WTC11 (cell line): ENCODE measurements at regions not wholly inside any gene's neighbourhood (a gene's known extent, or its start where the extent isn't known, plus 50 kb on each side); places are given as distances from the start of the nearest gene placed in this dataset.

Experiments
- ATAC-seq: fragments of 200-7000 bp; cut with Tn5 transposase; 2 replicates; pipeline ENCODE4 v1.10.0; 2021; ENCODE audit warnings: mild to moderate bottlenecking, moderate library complexity
- CTCF ChIA-PET: fragments of 300-600 bp; sonication (Branson Sonifier 250); formaldehyde crosslinking; loops from one replicate; lab custom pipeline; 2021; ENCODE audit warnings: antibody characterized with exemption; lab: Charles Lee
- POLR2A ChIA-PET: fragments of 350-600 bp; sonication (Branson Sonifier 250); formaldehyde crosslinking; loops from one replicate; lab custom pipeline; 2021; ENCODE audit warnings: antibody characterized with exemption; lab: Charles Lee
- DNase-seq: peaks from one replicate; pipeline ENCODE4 v3.0.0; 2021; ENCODE audit warnings: low spot score
- H3K27ac Mint-ChIP-seq: 2 replicates; pipeline ENCODE4 v1.8.0; 2021; ENCODE audit warnings: mixed read lengths
- H3K27me3 Mint-ChIP-seq: 2 replicates; pipeline ENCODE4 v1.8.0; 2021; ENCODE audit warnings: low read depth, mild to moderate bottlenecking, moderate library complexity, mixed read lengths
- H3K36me3 Mint-ChIP-seq: 2 replicates; pipeline ENCODE4 v1.8.0; 2021; ENCODE audit warnings: mixed read lengths
- H3K4me1 Mint-ChIP-seq: 2 replicates; pipeline ENCODE4 v1.8.0; 2022; ENCODE audit warnings: mixed read lengths
- H3K4me3 Mint-ChIP-seq: 2 replicates; pipeline ENCODE4 v1.8.0; 2021; ENCODE audit warnings: mild to moderate bottlenecking, moderate library complexity, mixed read lengths
- H3K9me3 Mint-ChIP-seq: 2 replicates; pipeline ENCODE4 v1.8.0; 2021; ENCODE audit warnings: mixed read lengths
- CBFB ChIP-seq: sonication (generic); formaldehyde crosslinking; IDR thresholded peaks from 2 replicates; pipeline ENCODE4 v1.8.1; 2022; ENCODE audit warnings: mild to moderate bottlenecking, low read depth, missing genetic modification reagents
- CDX4 ChIP-seq: fragments of 250-450 bp; sonication (Bioruptor Pico); IDR thresholded peaks from 2 replicates; pipeline ENCODE4 v1.9.0; 2021; ENCODE audit warnings: moderate library complexity, mild to moderate bottlenecking, inconsistent platforms, borderline replicate concordance
- E2F1 ChIP-seq: sonication (generic); formaldehyde crosslinking; IDR thresholded peaks from 2 replicates; pipeline ENCODE4 v1.8.0; 2022; ENCODE audit warnings: mild to moderate bottlenecking, missing genetic modification reagents
- EMX1 ChIP-seq: fragments of 250-450 bp; sonication (Bioruptor Pico); IDR thresholded peaks from 2 replicates; pipeline ENCODE4 v1.8.0; 2021; ENCODE audit warnings: mild to moderate bottlenecking
- ETV6 ChIP-seq: sonication (generic); formaldehyde crosslinking; IDR thresholded peaks from 2 replicates; pipeline ENCODE4 v1.8.1; 2022; ENCODE audit warnings: mild to moderate bottlenecking, missing genetic modification reagents
- GTF2I ChIP-seq: fragments of 250-450 bp; sonication (Bioruptor Pico); conservative IDR thresholded peaks from 2 replicates; pipeline ENCODE4 v1.4.0; 2021; ENCODE audit warnings: mild to moderate bottlenecking
- JAZF1 ChIP-seq: fragments of 250-450 bp; sonication (Bioruptor Pico); IDR thresholded peaks from 2 replicates; pipeline ENCODE4 v1.9.0; 2021; ENCODE audit warnings: moderate library complexity, mild to moderate bottlenecking, inconsistent platforms
- KAT7 ChIP-seq: sonication (generic); formaldehyde crosslinking; IDR thresholded peaks from 2 replicates; pipeline ENCODE4 v1.8.1; 2023; ENCODE audit warnings: missing genetic modification reagents, mild to moderate bottlenecking, borderline replicate concordance
- MYBL2 ChIP-seq: sonication (generic); formaldehyde crosslinking; IDR thresholded peaks from 2 replicates; pipeline ENCODE4 v1.8.1; 2023; ENCODE audit warnings: mild to moderate bottlenecking, moderate library complexity, missing genetic modification reagents
- NR1H2 ChIP-seq: sonication (generic); formaldehyde crosslinking; IDR thresholded peaks from 2 replicates; pipeline ENCODE4 v1.9.0; 2021; ENCODE audit warnings: mild to moderate bottlenecking, moderate library complexity, missing genetic modification reagents
- RELA ChIP-seq: sonication (generic); formaldehyde crosslinking; IDR thresholded peaks from 2 replicates; pipeline ENCODE4 v1.8.1; 2022; ENCODE audit warnings: missing genetic modification reagents, mild to moderate bottlenecking, borderline replicate concordance
- SMAD3 ChIP-seq: sonication (generic); formaldehyde crosslinking; IDR thresholded peaks from 2 replicates; pipeline ENCODE4 v1.8.0; 2022; ENCODE audit warnings: missing genetic modification reagents, mild to moderate bottlenecking, borderline replicate concordance
- TEAD4 ChIP-seq: sonication (generic); formaldehyde crosslinking; IDR thresholded peaks from 2 replicates; pipeline ENCODE4 v1.8.0; 2022; ENCODE audit warnings: mild to moderate bottlenecking, missing genetic modification reagents
- ZBTB43 ChIP-seq: sonication (generic); formaldehyde crosslinking; IDR thresholded peaks from 2 replicates; pipeline ENCODE4 v1.8.1; 2023; ENCODE audit warnings: mild to moderate bottlenecking, missing genetic modification reagents
- ZNF138 ChIP-seq: sonication (generic); formaldehyde crosslinking; conservative IDR thresholded peaks from 2 replicates; pipeline ENCODE4 v1.8.1; 2022; ENCODE audit warnings: mild to moderate bottlenecking, moderate library complexity, missing genetic modification reagents
- ZNF416 ChIP-seq: fragments of 250-450 bp; sonication (Bioruptor Pico); IDR thresholded peaks from 2 replicates; pipeline ENCODE4 v1.9.0; 2021; ENCODE audit warnings: mild to moderate bottlenecking, inconsistent platforms
- ZNF512 ChIP-seq: sonication (generic); formaldehyde crosslinking; IDR thresholded peaks from 2 replicates; pipeline ENCODE4 v1.8.1; 2022; ENCODE audit warnings: missing genetic modification reagents, borderline replicate concordance
- TF ChIP-seq, protein P1 (sequence below): fragments of 250-450 bp; sonication (Bioruptor Pico); IDR thresholded peaks from 2 replicates; pipeline ENCODE4 v1.9.0; 2021; ENCODE audit warnings: mild to moderate bottlenecking
- TF ChIP-seq, protein P2 (sequence below): sonication (generic); formaldehyde crosslinking; IDR thresholded peaks from 2 replicates; pipeline ENCODE4 v1.8.0; 2022; ENCODE audit warnings: mild to moderate bottlenecking, missing genetic modification reagents
- TF ChIP-seq, protein P3 (sequence below): fragments of 250-450 bp; sonication (Bioruptor Pico); IDR thresholded peaks from 2 replicates; pipeline ENCODE4 v1.9.0; 2021; ENCODE audit warnings: mild to moderate bottlenecking, borderline replicate concordance
- TF ChIP-seq, protein P4 (sequence below): fragments of 250-450 bp; sonication (Bioruptor Pico); IDR thresholded peaks from 2 replicates; pipeline ENCODE4 v1.8.0; 2021; ENCODE audit warnings: mild to moderate bottlenecking

GRCh38 chr9:29556746-29557145 lies 1983.5 kb upstream of the C9orf72 start:
- no peak overlapping the region for H3K4me3 Mint-ChIP-seq
- TF ChIP-seq, protein P1, sequence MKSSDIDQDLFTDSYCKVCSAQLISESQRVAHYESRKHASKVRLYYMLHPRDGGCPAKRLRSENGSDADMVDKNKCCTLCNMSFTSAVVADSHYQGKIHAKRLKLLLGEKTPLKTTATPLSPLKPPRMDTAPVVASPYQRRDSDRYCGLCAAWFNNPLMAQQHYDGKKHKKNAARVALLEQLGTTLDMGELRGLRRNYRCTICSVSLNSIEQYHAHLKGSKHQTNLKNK (CRISPR knock-in tag), result no peak
- no peak for TF ChIP-seq CDX4
- TF ChIP-seq, protein P2, sequence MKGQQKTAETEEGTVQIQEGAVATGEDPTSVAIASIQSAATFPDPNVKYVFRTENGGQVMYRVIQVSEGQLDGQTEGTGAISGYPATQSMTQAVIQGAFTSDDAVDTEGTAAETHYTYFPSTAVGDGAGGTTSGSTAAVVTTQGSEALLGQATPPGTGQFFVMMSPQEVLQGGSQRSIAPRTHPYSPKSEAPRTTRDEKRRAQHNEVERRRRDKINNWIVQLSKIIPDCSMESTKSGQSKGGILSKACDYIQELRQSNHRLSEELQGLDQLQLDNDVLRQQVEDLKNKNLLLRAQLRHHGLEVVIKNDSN (CRISPR knock-in tag), result no peak
- TF ChIP-seq RELA (CRISPR knock-in tag), result no peak
- TF ChIP-seq MYBL2 (CRISPR knock-in tag), result no peak
- TF ChIP-seq, protein P3, sequence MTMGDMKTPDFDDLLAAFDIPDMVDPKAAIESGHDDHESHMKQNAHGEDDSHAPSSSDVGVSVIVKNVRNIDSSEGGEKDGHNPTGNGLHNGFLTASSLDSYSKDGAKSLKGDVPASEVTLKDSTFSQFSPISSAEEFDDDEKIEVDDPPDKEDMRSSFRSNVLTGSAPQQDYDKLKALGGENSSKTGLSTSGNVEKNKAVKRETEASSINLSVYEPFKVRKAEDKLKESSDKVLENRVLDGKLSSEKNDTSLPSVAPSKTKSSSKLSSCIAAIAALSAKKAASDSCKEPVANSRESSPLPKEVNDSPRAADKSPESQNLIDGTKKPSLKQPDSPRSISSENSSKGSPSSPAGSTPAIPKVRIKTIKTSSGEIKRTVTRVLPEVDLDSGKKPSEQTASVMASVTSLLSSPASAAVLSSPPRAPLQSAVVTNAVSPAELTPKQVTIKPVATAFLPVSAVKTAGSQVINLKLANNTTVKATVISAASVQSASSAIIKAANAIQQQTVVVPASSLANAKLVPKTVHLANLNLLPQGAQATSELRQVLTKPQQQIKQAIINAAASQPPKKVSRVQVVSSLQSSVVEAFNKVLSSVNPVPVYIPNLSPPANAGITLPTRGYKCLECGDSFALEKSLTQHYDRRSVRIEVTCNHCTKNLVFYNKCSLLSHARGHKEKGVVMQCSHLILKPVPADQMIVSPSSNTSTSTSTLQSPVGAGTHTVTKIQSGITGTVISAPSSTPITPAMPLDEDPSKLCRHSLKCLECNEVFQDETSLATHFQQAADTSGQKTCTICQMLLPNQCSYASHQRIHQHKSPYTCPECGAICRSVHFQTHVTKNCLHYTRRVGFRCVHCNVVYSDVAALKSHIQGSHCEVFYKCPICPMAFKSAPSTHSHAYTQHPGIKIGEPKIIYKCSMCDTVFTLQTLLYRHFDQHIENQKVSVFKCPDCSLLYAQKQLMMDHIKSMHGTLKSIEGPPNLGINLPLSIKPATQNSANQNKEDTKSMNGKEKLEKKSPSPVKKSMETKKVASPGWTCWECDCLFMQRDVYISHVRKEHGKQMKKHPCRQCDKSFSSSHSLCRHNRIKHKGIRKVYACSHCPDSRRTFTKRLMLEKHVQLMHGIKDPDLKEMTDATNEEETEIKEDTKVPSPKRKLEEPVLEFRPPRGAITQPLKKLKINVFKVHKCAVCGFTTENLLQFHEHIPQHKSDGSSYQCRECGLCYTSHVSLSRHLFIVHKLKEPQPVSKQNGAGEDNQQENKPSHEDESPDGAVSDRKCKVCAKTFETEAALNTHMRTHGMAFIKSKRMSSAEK (CRISPR knock-in tag), result no peak
- TF ChIP-seq SMAD3, result no peak
- TF ChIP-seq ZNF512 (CRISPR knock-in tag), result no peak
- TF ChIP-seq ZNF416 (CRISPR knock-in tag), result no peak
- TF ChIP-seq EMX1 (CRISPR knock-in tag), result no peak
- no peak for TF ChIP-seq ZBTB43 (CRISPR knock-in tag)
- no peak for TF ChIP-seq CBFB (CRISPR knock-in tag)
- no peak for TF ChIP-seq JAZF1 (CRISPR knock-in tag)
- no peak for TF ChIP-seq NR1H2
- TF ChIP-seq, protein P4, sequence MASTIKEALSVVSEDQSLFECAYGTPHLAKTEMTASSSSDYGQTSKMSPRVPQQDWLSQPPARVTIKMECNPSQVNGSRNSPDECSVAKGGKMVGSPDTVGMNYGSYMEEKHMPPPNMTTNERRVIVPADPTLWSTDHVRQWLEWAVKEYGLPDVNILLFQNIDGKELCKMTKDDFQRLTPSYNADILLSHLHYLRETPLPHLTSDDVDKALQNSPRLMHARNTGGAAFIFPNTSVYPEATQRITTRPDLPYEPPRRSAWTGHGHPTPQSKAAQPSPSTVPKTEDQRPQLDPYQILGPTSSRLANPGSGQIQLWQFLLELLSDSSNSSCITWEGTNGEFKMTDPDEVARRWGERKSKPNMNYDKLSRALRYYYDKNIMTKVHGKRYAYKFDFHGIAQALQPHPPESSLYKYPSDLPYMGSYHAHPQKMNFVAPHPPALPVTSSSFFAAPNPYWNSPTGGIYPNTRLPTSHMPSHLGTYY (CRISPR knock-in tag), result no peak
- TF ChIP-seq KAT7 (CRISPR knock-in tag), result no peak
- H3K9me3 Mint-ChIP-seq, result peaks cover 25% of the 10 kb centered on the region
- no peaks in the 10 kb centered on the region for H3K27me3 Mint-ChIP-seq
- H3K36me3 Mint-ChIP-seq, result peaks cover 7% of the 10 kb centered on the region
- H3K27ac Mint-ChIP-seq, result no peak overlapping the region
- no peak for DNase-seq
- ChIA-PET CTCF (no interaction called here), POLR2A (no interaction called here)
- no peak for ATAC-seq
- no peaks in the 10 kb centered on the region for H3K4me1 Mint-ChIP-seq

DNA sequence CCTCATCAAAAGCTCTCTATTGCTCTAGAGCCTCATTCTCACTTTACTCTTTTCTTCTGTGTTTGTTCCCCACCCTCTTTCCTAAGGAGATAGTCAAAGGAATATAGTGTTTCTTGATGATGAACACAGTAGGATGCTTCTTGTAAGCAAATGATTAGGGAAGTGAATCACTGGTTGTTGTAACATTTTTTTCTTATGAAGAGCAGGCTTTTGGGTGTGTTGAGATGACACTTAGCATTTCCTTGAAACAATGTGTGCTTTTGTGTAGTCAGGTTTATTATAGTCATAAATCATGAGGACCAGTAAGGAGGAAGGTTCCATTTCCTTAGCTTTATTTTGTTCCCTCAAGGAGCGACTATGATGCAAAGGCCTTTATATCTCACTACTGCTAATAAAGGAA lies 1991.3 kb upstream of the C9orf72 start:
- Mint-ChIP-seq H3K4me3 (no peak overlapping the region), H3K36me3 (no peaks in the 10 kb centered on the region), H3K27ac (no peak overlapping the region), H3K4me1 (peaks cover 10% of the 10 kb centered on the region), H3K27me3 (no peaks in the 10 kb centered on the region), H3K9me3 (peaks cover 20% of the 10 kb centered on the region)
- POLR2A ChIA-PET, result no interaction called here
- CTCF ChIA-PET, result no interaction called here
- DNase-seq (no peak), ATAC-seq (no peak)
- TF ChIP-seq GTF2I (no peak), TEAD4 (no peak), ETV6 (no peak), ZNF138 (CRISPR knock-in tag) (no peak), E2F1 (CRISPR knock-in tag) (no peak)
- TF ChIP-seq, protein P4 (CRISPR knock-in tag), result no peak
